Dedifferentiated amniotic fluid mesenchymal stem cell (primary cell): ENCODE measurements at regions not wholly inside any gene's neighbourhood (a gene's known extent, or its start where the extent isn't known, plus 50 kb on each side); places are given as distances from the start of the nearest gene placed in this dataset.
"Not testable (repeated sequence)": the region's sequence is repeated elsewhere in the genome, so short reads cannot be mapped to it uniquely, and the experiment has no call there.

Experiments used
- DNase-seq: peaks from one replicate; pipeline ENCODE4 v3.0.0-alpha.2; 2016; ENCODE audit errors: extremely low spot score

DNA sequence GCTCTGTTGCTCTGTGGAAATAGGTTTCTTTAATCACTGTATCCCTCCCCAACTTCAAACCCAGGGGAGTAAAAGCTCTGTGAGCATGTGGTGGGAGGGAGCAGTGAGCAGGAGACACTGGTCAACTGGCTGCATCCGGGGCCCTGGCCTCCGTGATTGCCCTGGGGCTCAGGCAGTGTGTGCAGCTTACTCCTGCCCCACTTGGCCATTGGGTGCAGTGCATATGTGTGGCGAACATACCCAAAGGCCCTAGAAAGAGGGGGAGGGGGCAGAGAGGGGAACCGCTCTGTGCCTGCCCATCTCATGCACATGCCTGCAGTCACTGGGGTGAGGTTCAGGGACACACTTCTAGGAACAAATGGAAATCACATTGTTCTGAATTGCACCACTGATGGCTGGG is 378.7 kb downstream of the ZBBX start:
- no peak for DNase-seq

DNA sequence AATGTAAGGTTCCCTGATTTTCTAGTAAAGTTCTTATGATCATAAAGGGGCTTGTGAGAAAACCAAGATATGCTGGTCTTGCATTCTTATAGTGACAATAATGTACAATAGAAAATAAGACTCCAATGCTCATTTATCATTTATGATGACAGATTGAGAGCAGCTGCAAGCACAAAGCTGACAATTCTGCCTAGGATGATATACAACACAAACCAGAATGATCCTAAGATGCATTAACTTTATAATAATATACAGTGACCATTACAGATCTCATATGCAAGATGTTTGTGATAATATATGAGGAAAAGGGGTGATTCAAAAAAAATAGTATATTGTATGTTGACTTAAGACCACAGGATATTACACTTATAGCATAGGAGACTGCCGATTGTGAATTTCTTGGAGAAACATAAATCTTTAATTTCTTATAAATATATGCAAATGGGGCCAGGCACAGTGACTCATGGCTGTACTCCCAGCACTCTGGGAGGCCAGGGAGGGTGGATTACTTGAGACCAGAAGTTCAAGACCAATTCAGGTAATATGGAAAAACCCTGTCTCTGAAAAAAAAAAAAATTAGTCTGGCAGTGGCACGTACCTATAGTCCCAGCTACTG is 387.0 kb downstream of the ZBBX start:
- DNase-seq, result no peak

DNA sequence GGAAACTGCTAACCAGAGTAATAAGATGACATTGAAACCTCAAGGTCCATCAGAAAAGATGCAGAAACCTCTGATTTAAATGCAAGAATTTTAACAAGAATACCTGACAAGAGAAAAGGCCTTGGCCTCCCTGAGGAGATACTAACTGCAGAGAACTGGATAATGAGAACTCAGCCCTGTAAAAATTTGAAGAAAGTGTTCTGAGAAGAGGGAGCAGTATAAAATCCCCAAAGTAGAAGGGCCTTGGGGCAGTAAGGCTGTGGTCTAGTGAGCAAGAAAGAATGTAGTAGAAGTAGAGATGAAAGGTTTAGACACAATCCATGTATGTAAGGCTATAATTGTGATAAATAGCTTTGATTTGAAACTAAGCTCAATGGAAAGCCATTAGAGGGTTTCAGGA is 394.1 kb downstream of the ZBBX start:
- DNase-seq, result no peak

DNA sequence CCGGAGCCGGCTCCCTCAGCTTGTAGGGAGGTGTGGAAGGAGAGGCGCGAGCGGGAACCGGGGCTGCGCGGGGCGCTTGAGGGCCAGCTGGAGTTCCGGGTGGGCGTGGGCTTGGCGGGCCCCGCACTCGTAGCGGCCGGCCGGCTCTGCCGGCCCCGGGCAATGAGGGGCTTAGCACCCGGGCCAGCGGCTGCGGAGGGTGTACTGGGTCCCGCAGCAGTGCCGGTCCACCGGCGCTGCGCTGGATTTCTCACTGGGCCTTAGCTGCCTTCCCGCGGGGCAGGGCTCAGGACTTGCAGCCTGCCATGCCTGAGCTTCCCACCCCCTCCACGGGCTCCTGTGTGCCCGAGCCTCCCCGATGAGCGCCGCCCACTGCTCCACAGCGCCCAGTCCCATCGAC is 404.3 kb downstream of the ZBBX start:
- DNase-seq, result not testable (repeated sequence)

DNA sequence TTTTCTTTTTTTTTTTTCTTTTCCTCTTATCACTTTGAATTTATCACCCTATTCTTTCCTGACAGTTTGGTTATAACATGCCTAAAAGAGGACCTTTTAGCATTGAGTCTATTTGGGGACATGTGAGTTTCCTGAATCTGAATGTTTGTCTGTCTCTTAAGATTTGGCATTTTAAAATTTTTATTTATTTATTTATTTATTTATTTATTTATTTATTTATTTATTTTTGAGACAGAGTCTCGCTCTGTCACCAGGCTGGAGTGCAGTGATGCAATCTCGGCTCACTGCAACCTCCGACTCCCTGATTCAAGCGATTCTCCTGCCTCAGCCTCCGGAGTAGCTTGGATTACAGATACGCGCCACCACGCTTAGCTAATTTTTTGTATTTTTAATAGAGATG is 412.4 kb downstream of the ZBBX start:
- DNase-seq, result not testable (repeated sequence)

DNA sequence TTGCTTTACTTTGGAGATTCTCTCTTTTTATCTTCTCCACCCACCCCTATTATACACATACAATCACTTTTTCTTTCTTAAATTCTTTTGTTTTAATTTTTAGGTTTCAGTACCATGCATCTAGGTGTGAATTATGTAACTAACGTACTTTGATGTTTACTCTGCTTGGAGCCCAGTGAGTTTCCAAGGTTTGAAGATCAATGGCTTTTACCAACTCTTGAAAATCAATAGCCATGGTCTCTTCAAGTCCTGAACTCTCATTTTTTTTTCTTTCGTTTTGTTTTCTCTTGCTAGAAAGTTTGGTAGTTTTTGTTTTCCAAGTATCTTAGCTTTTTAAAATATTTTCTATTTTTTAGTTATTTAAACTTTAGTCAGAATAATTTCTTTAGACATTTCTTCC is 417.2 kb downstream of the ZBBX start:
- DNase-seq, result no peak

DNA sequence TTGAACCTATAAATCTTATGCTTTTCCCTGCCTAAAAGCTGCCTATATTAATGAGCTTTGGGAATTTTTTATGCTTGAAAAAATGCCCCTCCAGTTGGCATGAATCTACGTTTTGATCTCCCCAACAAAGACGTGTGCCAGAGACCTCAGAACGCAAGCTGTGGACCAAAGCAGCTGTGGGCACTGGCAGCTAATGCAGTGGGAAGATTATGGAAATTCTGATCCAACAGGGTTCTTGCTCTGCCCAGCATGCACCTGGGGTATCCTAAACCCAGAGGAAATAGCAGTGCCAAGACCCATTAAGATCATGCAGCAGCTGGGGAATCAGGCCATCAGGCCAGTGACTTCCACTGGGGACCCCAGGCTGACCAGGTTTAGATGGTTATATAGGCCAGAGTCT is 423.0 kb downstream of the ZBBX start:
- DNase-seq, result no peak

DNA sequence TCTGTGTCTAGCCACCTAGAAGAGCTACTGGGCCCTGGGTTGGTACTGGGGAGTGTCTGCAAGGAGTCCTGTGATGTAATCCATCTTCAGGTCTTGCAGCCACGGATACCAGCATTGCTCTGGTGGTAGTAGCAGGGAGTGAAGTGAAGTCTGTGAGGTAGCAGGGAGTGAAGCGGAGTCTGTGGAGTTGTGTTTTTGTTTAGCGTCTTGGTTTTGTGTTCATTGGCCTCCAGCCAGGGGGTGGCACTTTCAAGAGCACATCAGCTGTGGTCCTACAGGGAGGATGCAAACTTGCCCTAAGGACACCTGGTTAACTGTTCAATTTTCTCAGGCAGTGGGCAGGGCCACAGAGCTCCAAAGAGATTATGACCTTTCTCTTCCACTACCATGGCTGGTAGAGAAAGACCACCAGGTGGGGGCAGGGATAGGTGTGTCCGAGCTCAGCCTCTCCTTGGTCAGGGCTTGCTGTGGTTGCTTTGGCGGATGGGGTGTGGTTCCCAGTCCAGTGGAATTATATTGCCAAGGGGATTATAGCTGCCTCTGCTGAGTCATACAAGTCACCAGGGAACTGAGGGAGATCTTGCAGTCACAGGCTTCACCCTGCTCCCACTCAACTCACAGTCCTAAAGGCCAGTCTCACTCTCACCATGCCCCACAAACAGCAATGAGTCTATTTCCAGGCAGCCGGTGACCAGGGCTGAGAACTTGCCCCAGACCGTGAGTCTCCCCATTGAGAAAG is 424.7 kb downstream of the ZBBX start:
- no peak for DNase-seq

DNA sequence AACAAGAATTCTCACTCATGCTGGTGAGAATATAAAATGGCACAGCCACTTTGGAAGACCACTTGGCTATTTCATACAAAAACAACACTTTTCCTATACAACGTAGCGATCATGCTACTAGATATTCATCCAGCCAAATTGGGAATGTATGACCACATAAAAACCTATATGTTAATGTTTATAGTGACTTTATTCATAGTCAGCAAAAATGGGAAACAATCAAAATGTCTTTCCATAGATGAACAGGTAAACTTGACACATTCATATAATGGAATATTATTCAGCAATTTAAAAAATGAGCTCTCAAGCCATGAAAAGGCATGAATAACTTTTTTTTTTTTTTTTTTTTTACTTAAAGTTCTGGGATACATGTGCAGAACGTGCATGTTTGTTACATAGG is 445.2 kb downstream of the ZBBX start:
- no peak for DNase-seq

DNA sequence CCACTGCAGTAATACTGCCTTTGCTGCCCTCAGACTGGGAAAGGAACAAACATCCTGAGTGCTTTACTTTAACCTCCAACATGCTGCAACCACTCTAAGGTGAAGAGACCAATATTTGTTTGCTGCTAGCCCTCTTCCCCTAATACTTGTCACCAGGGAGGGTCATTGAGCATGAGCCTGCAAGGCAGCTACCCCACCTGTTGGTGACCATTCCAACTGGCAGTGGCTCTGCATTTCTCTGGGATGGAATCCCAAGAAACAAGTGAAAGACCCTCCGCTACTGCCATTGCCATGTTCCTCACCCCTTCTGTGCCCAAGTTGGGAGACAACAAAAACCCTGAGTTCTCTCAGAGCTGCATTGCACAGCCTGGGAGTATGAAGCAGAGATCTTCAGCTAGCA is 462.7 kb downstream of the ZBBX start:
- no peak for DNase-seq

DNA sequence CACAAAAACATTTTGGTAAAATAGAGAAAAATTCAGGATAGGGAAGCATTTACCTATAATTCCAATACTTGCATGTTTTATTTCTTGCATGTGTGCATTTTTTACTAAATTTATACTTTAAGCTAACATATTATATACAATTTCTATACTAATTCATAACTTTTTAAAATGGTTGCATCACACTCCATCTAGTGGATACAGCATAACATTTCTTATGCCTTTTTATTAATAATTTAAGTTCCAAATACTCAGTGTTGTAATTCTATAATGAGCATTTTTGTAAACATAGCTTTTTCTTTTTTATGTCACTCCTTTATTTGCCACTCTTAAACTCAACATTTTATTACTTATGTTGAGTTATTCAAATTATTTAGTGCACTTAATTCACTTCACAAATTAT is 477.7 kb downstream of the ZBBX start:
- DNase-seq, result no peak

DNA sequence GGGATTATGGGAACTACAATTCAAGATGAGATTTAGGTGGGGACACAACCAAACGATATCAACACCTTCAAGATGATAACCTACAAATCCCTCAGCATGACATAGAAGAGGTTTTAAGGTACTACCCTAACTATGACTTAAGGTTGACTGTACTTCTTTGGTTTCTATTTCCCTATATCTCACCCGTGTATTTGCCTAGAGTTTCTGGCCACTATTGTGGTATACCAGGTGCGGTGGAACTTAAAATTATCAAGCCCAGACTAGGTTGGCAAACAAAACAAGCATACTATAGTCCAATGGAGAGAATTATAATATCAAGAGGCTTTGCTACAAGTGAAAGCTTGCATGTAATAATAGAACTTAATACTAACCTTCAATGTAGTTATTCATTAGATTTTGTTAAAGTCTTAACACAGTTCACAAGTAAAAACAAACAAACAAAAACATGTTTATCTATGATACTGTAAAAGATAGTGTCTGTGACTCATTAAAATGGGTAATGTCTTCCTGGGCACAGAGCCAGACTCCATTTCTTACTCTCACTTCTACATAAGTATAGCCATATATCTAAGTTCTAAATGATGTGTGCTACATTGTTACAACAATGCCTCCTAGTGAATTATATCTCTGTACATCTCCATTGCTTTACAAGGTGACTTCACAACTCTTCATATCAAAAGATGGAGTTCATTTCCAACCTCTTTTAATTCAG is 479.1 kb downstream of the ZBBX start:
- DNase-seq, result no peak

DNA sequence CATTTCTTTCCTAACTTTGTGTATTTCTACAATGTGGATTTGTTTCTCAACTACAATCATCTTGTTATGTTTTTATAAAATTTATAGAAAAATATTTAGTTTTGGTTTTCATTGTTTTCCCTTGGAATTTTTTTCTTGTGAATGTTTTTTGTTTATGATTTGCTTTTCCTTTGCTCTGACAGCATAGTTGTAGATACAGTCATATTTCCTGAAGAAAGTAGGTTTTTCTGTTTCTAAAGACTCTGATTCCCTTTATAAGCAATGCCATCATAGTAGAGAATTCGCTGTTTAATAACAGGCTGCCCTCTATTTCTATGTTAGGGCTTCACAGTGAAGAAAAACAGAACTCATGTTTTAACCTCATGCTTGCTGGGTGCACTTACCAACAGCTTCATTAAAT is 482.3 kb downstream of the ZBBX start:
- no peak for DNase-seq

DNA sequence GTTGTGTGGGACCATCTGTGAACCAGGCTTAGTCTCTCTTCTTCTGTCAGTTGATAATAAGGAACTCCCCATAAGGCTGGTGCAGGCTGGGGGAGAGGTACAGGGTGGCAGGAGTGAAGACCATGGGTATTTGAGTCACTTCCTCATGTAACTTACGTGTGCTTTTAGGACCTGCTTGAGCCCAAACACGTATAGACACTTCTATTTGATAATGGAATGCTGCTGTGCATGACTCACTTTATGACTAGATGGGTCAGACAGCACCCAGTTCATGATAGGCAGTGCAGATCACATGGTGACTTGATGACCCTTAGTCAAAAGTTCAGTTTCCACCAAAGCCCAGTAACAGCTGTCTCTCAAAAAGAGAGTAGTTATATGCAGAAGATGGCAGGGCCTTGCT is 490.9 kb downstream of the ZBBX start:
- no peak for DNase-seq

DNA sequence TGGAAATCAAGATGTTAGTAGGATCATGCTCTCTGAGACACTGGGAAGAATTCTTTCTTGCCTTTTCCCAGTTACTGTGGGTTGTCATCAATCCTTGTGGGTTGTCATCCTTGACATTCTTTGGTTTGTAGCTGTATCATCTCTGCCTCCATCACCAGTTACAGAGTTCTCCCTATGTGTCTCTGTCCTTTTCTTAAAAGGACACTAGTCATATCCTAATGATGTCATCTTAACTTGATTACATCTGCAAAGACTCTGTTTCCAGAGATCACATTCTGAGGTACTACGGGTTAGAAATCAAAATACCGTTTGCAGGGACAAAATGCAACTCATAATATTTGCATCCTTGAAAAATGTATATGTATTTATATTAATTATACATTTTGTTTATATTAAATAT is 500.4 kb downstream of the ZBBX start:
- DNase-seq, result no peak

DNA sequence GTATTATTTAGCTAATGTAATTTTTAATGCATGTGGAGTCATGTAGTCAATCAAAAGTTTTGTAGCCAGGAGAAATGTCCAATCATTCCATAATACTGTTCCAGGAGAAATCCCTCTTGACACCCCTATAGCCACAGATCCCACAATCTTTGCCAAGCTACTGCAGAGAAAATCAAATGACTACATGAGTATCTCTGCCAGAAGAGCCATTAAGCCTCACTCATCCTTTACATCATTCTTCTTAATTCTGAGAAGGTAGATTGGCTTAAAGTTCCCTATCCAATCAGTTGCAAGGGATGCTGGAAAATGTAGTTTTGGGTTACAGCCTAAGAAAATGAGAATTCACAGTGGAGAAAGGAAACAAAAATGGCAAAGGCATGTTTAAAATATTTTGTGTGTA is 502.1 kb downstream of the ZBBX start:
- DNase-seq, result no peak

DNA sequence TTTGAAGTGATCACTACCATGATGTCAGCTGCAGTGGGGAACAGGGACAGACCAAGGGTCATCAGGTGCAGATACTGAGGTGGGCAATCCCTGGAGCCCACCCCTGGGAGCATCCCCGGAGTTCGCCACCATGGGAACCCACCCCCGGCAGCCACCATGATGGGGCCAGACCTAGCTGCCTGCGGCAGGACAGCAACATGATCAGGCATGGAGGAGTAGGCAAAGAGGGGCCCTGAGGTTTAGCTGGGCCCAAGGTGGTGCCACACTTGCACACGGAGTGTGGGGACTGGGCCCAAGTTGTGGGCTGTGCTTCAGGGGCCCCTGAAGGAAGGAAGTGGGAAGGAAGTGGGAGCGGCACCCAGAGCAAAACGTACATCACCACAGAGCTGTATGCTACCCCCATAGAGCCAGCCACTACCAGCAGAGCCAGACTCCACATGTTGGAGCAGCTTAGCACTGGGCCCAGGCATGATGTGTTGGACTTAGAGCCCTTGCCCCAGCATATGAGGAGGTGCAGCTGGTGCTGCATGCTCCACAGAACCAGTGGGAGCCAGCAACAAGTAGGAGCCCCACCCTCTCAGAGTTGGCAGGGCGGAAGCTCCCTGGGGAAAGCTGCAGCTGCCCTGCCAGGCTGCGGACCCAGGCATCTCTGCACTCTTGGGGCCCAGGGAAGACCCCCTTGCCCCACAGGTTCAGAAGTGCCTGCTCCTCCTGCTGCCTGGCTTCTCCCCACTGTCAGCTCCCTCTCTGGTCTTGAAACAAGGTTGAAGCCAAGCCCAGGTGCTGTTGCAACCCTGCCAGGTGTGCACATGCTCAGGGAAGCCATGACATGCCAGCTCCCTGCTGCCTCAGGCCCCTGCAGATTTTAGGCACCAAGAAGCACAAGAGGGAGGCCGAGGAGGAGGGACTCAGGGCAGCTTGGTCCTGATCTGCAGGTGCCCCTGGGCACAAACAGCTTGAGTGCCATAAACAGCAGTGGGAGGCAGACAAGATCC is 515.3 kb downstream of the ZBBX start:
- no peak for DNase-seq

DNA sequence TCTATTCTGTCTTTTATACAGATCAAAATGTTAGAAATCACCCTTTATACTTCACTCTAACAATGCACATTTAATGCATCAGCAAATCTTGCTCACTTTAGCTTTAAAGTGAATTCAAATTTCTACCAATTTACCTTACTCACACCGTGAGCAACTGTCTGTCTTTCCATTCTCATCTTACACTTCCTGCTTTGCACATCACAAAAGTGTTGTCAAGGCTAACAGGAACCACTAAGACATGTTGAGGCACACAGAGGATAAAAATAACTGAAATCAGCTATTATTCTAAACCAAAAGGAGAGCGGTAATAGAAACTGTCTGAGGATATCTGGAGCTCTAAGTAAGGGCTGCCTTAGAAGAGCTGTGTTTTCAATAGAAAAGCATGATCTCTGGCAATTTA is 519.9 kb downstream of the ZBBX start:
- no peak for DNase-seq

DNA sequence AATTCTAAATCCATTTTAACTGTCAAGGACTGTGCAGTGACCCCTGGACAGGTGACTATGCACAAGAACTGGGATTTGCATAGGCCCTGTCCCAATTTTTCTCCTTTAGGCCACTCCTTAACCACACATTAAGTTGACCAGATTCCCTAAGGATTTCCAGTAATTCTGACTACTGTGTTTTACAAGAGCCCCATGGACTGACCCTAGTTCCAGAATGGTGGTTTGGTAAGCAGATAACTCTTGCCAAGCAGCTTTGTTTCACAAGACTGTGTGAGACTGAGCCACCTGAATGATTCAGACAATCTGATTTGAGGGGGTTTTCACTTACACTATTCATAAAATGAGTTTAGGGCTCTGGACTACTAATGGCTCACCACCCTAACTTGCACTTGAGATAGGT is 535.8 kb downstream of the ZBBX start:
- DNase-seq, result no peak

DNA sequence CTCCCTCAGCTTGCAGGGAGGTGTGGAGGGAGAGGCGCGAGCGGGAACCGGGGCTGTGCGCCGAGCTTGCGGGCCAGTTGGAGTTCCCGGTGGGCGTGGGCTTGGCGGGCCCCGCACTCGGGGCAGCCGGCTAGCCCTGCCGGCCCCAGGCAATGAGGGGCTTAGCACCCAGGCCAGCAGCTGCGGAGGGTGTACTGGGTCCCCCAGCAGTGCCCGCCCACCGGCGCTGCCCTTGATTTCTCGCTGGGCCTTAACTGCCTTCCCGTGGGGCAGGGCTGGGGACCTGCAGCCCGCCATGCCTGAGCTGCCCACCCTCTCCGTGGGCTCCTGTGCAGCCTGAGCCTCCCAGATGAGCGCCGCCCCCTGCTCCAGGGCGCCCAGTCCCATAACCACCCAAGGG is 537.3 kb downstream of the ZBBX start:
- DNase-seq, result not testable (repeated sequence)

DNA sequence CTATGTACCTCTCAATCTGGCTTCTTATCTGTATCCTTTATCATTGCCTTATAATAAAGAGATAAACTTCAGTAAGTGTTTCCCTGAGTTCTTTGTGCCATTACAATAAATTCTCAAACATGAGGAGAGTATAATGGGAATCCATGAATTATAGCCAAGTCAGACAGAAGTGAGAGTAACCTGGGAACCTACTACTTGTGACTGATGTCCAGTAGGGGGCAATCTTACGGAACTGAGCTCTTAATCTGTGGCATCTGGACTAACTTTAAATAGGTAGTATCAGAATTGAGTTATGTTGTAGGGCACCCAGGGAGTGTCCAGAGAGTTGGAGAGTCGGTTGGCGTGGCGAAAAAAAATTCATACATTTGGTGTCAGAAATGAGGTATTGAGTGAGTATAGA is 542.6 kb downstream of the ZBBX start:
- no peak for DNase-seq

DNA sequence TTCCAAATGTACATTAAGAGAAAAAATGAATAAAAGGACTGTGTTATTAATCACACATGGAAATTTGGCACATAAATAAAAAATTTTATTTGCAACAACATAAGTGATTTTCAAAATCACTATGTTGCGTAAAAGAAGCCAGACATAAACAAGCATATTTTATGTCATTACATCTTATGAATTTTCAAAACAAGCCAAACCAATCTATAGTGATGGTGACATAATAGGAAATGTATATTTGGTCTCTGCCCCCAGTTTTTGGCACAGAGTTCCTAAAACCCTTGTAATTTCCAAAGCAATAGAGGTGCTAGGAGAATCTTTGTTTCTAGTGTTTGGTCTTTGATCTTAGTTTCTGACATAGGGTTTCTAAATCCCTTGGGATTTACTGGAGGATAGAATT is 543.3 kb downstream of the ZBBX start:
- DNase-seq, result no peak
